ENCODE measurements at regions not wholly inside any gene's neighbourhood (a gene's known extent, or its start where the extent isn't known, plus 50 kb on each side); places are given as distances from the start of the nearest gene placed in this dataset.

DNA sequence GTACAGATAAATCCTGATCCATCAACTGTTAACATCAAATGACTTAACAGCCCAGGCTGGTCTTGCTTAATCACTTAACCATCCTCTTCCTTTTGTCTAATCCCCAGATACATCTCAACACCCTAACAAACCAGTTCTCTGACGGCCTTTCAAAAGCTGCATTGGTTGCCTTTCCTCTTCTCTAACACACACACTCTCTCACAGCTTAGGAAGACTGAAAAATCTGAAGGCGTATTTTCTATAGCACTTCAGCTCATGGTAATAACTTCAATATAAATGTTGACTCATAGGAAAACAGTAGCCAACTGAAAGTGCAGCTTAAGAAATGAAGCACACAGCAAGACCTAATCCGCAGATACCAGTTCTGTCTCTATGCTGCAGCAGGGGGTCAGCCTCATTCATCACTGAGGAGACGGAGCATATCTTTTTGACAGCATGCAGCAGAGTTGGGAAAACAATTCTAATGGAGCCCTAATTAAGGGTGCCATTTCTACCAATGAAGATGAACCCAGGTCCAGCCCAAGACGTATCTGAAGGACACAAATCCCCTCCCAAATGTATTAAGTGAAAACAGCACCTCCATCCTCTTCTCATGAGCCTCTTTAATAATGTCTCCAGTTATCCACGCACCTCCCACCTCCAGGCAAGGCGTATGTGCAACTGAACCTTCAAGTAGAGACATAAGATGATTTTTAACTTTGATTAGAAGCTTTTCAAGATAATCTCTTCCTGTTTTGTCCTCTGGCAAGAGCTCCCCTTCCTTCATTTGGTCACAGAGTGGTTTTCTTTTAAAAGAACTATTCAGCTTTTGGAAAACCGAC lies 211.7 kb upstream of the NFE2L3 start:
- Histone ChIP-seq H3K4me3 (no peak overlapping the region), H3K9me3 (no peaks in the 10 kb centered on the region; the same call in 2 of the 3 replicates), H3K27ac (no peak overlapping the region), H3K4me1 (no peaks in the 10 kb centered on the region), H3K4me2 (no peak overlapping the region)
- POLR2A ChIA-PET = no interaction called here
- no peak for TF ChIP-seq MAFK (IDR thresholded peaks at IDR 0.05; ENCODE audit: partially characterized antibody)
- no peak for TF ChIP-seq POLR2A (IDR thresholded peaks at IDR 0.05; ENCODE audit: low read length)
- no peak for TF ChIP-seq TP53 (CRISPR knock-in tag; IDR thresholded peaks at IDR 0.05)
- FAIRE-seq (no peak), ATAC-seq (no peak; a peak in 1 of 6 replicates), DNase-seq (ENCODE audit: low read depth in 1 of 2, low spot score in 1 of 2) (no peak)
- CTCF ChIA-PET = interaction anchor here (1.0 kb wide), 1 partner anchor 19 kb away, joined by 3 read pairs; no protein-coding TSS in a partner anchor
- WGBS (ENCODE audit: missing lambda C conversion rate) = 12% methylated on average over 8 of the region's 8 CpGs

DNA sequence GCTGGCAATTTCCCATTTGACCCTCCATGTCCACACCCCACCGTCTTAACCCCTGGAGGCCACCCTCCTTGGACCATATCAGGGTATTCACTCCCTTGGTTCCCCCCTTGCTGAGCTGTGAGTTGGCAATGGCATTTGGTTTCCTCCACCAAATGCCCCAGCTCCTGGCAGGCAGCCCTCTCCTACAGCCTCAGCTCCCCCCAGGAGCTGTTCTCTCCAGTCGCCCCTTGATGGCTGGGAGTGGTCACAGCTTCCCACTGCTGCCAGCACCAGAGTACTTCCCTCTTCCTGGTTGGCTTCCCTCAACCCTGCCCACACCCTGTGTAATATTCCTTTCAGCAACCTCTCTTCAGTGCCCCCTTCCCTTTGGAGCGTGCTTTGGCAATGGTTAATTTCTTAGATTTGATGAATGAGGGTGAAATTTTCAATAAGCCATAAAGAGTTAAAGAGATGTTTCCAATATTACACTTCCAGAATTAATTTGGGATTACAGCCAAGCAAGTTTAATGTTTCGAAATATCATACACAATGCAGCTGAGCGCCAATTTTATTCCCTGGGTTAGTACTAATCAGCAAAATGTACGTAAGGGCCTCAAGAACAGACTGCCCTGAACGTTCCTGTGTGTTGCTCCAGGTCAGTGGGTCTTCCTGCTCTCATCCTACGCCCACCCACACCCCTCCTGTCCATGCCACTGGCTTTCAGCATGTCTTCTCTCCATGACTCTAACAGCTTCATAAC lies 207.1 kb upstream of the NFE2L3 start:
- ATAC-seq (no peak), FAIRE-seq (no peak)
- POLR2A ChIA-PET = no interaction called here

More for the DNA sequence above, 207.1 kb upstream of the NFE2L3 start:
- no peak for TF ChIP-seq ZSCAN20 (CRISPR knock-in tag; IDR thresholded peaks at IDR 0.05)
- no peak for TF ChIP-seq EHMT2 (IDR thresholded peaks at IDR 0.05; ENCODE audit: low read depth)
- no peak for TF ChIP-seq TFCP2L1 (CRISPR knock-in tag; IDR thresholded peaks at IDR 0.05)
- TF ChIP-seq, protein P1, sequence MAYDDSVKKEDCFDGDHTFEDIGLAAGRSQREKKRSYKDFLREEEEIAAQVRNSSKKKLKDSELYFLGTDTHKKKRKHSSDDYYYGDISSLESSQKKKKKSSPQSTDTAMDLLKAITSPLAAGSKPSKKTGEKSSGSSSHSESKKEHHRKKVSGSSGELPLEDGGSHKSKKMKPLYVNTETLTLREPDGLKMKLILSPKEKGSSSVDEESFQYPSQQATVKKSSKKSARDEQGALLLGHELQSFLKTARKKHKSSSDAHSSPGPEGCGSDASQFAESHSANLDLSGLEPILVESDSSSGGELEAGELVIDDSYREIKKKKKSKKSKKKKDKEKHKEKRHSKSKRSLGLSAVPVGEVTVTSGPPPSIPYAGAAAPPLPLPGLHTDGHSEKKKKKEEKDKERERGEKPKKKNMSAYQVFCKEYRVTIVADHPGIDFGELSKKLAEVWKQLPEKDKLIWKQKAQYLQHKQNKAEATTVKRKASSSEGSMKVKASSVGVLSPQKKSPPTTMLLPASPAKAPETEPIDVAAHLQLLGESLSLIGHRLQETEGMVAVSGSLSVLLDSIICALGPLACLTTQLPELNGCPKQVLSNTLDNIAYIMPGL (CRISPR knock-in tag; IDR thresholded peaks at IDR 0.05; ENCODE audit: borderline replicate concordance) = no peak
- TF ChIP-seq HEYL (CRISPR knock-in tag; IDR thresholded peaks at IDR 0.05) = no peak
- TF ChIP-seq ESRRA (IDR thresholded peaks at IDR 0.05; ENCODE audit: borderline replicate concordance, low read length) = no peak
- TF ChIP-seq, protein P2, sequence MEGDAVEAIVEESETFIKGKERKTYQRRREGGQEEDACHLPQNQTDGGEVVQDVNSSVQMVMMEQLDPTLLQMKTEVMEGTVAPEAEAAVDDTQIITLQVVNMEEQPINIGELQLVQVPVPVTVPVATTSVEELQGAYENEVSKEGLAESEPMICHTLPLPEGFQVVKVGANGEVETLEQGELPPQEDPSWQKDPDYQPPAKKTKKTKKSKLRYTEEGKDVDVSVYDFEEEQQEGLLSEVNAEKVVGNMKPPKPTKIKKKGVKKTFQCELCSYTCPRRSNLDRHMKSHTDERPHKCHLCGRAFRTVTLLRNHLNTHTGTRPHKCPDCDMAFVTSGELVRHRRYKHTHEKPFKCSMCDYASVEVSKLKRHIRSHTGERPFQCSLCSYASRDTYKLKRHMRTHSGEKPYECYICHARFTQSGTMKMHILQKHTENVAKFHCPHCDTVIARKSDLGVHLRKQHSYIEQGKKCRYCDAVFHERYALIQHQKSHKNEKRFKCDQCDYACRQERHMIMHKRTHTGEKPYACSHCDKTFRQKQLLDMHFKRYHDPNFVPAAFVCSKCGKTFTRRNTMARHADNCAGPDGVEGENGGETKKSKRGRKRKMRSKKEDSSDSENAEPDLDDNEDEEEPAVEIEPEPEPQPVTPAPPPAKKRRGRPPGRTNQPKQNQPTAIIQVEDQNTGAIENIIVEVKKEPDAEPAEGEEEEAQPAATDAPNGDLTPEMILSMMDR (IDR thresholded peaks at IDR 0.05) = no peak
- TF ChIP-seq, protein P3, sequence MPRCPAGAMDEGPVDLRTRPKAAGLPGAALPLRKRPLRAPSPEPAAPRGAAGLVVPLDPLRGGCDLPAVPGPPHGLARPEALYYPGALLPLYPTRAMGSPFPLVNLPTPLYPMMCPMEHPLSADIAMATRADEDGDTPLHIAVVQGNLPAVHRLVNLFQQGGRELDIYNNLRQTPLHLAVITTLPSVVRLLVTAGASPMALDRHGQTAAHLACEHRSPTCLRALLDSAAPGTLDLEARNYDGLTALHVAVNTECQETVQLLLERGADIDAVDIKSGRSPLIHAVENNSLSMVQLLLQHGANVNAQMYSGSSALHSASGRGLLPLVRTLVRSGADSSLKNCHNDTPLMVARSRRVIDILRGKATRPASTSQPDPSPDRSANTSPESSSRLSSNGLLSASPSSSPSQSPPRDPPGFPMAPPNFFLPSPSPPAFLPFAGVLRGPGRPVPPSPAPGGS (IDR thresholded peaks at IDR 0.05) = no peak
- no peak for TF ChIP-seq FOSB (CRISPR knock-in tag; IDR thresholded peaks at IDR 0.05)
- TF ChIP-seq, protein P4, sequence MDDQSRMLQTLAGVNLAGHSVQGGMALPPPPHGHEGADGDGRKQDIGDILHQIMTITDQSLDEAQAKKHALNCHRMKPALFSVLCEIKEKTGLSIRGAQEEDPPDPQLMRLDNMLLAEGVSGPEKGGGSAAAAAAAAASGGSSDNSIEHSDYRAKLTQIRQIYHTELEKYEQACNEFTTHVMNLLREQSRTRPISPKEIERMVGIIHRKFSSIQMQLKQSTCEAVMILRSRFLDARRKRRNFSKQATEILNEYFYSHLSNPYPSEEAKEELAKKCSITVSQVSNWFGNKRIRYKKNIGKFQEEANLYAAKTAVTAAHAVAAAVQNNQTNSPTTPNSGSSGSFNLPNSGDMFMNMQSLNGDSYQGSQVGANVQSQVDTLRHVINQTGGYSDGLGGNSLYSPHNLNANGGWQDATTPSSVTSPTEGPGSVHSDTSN (IDR thresholded peaks at IDR 0.05) = no peak
- no peak for TF ChIP-seq KDM1A (IDR thresholded peaks at IDR 0.05; ENCODE audit: low read depth)
- no peak for TF ChIP-seq BHLHE40 (IDR thresholded peaks at IDR 0.05; ENCODE audit: low read depth, low read length)
- no peak for TF ChIP-seq CBX8 (IDR thresholded peaks at IDR 0.05)
- no peak for TF ChIP-seq RFX5 (IDR thresholded peaks at IDR 0.05)
- no peak for TF ChIP-seq ZC3H11A (IDR thresholded peaks at IDR 0.05)
- TF ChIP-seq HDAC2 (IDR thresholded peaks at IDR 0.05) = no peak
- no peak for TF ChIP-seq JUN (IDR thresholded peaks at IDR 0.05)
- TF ChIP-seq JUNB (IDR thresholded peaks at IDR 0.05) = no peak
- no peak for TF ChIP-seq CEBPB (IDR thresholded peaks at IDR 0.05)
- Histone ChIP-seq H3K4me3 (no peak overlapping the region), H3K4me1 (no peaks in the 10 kb centered on the region), H3K4me2 (no peak overlapping the region), H3K9me3 (no peaks in the 10 kb centered on the region; the same call in 2 of the 3 replicates), H3K27ac (no peak overlapping the region)
- CTCF ChIA-PET = interaction anchor here (0.9 to 1.7 kb wide), 3 partner anchors 9 to 425 kb away, joined by 3 to 4 read pairs (median 3); no protein-coding TSS in a partner anchor
- 35% methylated on average over 8 of the region's 8 CpGs for WGBS (ENCODE audit: missing lambda C conversion rate)
- DNase-seq (ENCODE audit: low read depth in 1 of 2, low spot score in 1 of 2) = no peak

All from A549 (cell line).